ENCODE measurements at regions not wholly inside any gene's neighbourhood (a gene's known extent, or its start where the extent isn't known, plus 50 kb on each side); places are given as distances from the start of the nearest gene placed in this dataset.

DNA sequence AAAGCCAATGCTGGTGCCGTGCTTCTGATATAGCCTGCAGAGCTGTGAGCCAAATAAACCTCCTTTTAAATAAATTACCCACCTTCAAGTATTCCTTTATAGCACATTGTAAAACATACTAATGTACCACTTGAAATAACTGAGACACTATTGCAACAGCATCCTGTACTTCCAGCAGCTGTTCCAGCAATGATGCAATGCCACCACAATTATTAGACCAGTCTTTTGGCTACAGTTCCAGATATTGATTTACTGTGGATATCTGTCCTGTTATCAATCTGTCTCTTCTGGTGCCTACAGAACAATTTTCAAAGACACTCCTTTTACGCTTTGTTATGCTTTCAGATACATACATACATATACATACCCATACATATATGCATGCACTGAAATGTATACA lies 567.9 kb downstream of the TAF11L14 start:
- in situ Hi-C loops (cut with MboI; ENCODE audit: low sequenced_read_pairs) = no loop called here

DNA sequence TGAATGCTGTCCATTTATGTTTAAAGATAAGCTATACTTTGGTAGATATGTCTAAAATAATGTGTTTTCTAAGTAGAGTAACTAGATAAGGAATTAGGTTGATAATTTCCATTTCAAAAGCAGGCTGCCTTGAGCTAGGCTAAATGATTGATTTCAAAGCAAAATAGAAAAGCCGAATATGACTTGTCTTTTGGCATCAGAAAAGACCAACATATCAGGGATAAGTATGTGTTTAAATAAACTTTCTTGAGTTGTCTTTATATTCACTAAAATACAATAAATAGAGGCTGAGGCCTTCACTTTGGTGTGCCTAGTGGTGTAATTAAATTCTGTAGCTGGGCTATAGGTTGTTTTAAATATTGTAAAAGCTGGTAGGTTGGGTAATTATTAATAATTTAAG lies 569.0 kb downstream of the TAF11L14 start:
- in situ Hi-C loops (cut with MboI; ENCODE audit: low sequenced_read_pairs) = no loop called here

DNA sequence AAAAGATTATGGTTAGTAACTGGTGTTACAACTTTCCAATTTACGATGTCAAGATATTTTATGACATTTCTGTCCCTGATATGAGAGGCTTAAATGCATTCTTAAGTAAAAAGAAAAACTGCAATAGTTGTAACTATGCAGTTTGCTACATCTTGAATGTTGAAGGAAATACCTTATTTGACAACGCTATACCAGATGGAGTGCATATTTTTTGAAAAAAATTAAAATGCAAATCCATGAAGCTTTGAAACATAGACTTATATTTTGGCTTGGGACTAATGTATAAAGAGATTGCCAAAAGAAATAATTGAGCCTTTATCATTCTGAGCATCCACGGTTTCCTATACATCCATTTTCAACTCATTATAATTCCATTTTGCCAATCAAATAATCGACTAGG lies 579.4 kb downstream of the TAF11L14 start:
- in situ Hi-C loops (cut with MboI; ENCODE audit: low sequenced_read_pairs) = no loop called here

DNA sequence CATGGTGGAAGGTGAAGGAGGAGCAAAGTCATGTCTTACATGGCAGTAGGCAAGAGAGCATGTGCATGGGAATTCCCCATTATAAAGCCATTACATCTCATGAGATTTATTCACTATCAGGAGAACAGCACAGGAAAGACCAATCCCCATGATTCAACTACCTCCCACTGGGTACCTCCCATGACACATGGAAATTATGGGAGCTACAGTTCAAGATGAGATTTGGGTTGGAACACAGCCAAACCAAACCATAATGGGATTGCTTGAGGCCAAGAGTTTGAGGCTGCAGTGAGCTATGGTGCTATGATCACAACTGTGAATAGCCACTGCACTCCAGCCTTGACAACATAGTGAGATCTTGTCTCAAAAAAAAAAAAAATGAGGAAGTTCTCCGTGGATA lies 581.8 kb downstream of the TAF11L14 start:
- in situ Hi-C loops (cut with MboI; ENCODE audit: low sequenced_read_pairs) = no loop called here

GRCh38 chr5:18216729-18217128 lies 582.5 kb downstream of the TAF11L14 start:
- in situ Hi-C loops (cut with MboI; ENCODE audit: low sequenced_read_pairs) = no loop called here

DNA sequence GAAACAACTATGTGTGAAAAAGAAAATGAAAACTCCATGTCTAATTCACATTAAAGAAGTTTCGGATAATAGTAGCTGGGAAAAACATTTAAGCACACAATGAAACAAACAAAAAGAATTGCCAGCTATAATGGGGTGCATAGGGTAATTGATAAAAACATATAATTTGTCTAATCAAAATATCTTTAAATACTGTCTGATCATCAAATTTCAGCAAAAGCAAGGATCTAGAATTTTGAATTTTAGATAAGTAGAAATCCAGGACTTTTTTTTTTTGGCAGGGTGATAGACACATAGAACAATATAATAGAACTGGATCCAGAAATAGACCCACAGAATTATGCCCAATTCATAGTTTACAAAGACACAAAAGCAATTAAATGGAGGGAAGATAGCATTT lies 585.0 kb downstream of the TAF11L14 start:
- in situ Hi-C loops (cut with MboI; ENCODE audit: low sequenced_read_pairs) = no loop called here

DNA sequence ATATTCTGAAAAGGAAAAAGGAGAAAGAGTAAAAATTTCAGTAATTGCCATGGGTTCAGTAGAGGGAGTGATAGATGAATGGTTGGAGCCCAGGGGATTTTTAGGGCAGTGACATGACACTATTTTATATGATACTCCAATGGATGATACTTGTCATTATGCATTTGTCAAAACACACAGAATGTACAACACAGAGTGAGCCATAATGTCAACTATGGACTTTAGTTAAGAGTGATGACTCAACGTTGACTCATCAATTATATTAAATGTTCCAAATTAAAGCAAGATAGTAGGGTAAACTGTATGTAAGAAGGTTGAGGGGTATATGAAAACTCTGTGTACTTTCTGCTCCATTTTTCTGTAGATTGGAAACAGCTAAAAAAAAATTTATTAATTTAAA lies 586.4 kb downstream of the TAF11L14 start:
- in situ Hi-C loops (cut with MboI; ENCODE audit: low sequenced_read_pairs) = no loop called here

DNA sequence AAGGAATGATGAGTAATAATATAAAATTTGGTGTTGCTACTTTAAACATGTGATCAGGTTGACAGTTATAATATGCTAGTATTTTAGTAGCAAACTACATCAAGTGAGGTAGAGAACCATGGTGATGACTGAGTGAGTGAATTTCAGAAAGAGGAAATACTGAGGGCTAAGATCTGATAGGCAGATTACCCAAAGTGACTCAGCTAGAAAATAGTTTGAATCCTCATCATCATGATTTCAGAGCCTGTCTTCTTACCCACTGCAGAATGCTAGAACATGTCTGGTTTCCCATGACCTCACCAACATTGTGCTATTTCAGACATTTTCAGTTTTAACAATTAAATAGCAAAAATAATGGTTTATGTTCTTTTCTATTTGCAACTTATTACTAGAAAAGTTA lies 602.1 kb downstream of the TAF11L14 start:
- in situ Hi-C loops (cut with MboI; ENCODE audit: low sequenced_read_pairs) = no loop called here

GRCh38 chr5:18238321-18238720 lies 604.1 kb downstream of the TAF11L14 start:
- in situ Hi-C loops (cut with MboI; ENCODE audit: low sequenced_read_pairs) = no loop called here

DNA sequence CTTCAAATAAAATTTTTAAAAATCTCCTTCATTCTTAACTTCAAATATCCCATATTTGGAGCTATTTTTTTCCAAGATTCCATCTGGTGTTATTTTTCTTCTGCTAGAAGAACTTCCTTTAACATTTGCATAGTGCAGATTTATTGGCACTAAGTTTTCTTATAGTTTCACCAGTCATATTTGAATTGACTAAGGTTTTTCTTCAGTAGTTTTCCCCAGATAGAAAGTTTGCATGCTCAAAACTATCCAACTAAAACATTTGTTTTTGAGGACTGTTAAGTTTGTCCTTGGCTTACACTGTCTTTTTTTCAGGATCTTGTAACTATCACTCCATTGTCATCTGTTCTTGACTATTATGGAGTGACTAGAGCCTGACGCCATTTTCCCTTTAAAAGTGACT lies 606.7 kb downstream of the TAF11L14 start:
- in situ Hi-C loops (cut with MboI; ENCODE audit: low sequenced_read_pairs) = no loop called here

DNA sequence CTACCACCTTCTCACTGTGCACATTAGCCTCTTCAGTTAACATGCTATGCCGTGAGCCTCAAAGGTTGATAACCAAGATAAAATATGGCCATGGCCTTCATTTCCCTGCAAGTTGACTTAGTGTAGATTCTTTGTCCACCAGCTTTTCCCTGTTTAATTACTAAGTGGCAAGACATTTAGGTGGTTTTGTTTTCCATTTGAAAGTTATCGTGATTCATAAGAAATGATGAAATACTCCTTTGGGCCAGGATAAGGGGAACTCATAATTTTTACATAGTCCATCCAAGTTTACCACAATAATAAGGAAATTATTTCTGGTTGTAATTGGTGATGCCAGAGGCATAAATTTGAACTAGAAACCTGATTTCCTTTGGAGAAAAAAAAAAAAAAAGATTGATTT lies 609.6 kb downstream of the TAF11L14 start:
- in situ Hi-C loops (cut with MboI; ENCODE audit: low sequenced_read_pairs) = no loop called here

DNA sequence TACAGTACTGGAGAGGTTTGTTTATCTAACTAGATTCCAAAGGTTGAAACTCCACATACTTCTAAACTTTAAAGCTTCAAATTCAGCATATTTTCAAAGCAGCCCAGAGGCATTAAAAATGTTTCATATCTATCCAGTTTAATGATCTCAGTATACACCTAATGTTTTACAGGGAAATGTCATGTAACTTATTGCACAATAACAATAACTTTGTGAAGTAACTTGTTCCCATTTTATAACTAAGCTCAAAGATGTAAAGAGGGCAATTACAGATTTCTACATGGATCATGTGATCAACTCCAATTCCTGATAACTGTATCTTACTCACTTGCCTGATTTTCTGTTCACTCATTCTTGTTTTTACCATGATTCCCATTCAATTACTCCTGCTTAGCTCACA lies 610.0 kb downstream of the TAF11L14 start:
- in situ Hi-C loops (cut with MboI; ENCODE audit: low sequenced_read_pairs) = no loop called here

DNA sequence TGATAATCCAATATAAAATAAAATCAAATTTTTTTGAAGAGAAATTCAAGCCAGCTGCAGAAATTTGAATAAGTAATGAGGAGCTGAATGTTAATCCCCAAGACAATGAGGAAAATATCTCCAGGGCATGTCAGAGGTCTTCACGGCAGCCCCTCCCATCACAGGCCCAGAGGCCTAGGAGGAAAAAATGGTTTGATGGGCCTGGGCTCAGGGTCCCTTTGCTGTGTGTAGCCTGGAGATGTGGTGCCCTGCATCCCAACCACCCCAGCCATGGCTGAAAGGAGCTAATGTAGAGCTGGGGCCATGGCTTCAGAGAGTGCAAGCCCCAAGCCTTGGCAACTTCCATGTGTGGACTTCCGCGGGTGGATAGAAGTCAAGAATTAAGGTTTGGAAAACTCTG lies 618.3 kb downstream of the TAF11L14 start:
- in situ Hi-C loops (cut with MboI; ENCODE audit: low sequenced_read_pairs) = no loop called here

DNA sequence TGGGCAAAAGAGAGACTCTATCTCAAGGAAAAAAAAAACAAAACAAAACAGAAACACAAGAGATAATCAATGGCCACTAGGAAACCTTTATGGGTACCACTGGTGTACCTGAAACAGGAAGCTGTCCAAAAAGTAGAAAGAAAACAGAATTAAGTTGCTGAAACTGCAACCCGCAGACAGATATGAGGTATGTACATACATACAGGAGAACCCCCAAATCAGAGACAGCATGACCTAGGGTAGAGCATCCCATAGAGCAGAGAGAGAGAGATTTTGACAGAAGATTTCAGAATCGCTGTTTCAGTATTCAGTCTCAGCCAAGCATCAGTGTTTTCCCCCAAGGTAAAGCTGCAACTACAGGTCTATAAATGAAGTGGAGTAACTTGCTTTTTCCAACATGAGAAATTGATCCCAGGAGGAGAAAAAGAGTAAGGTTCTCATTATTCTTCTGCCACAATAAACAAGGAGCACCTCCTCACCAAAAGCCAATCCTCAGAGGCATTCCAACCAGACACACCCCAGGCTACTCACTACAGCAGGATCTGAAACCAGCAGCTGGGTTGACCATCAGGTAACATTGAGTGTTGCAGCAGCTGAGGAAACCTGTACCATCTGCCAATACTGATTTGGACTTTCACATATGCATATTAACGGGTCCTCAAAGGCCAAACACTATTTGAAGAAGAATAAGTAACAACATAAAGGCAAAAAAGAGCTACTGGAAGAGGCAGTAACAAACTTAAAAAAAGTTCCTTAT lies 630.0 kb downstream of the TAF11L14 start:
- in situ Hi-C loops (cut with MboI; ENCODE audit: low sequenced_read_pairs) = no loop called here

DNA sequence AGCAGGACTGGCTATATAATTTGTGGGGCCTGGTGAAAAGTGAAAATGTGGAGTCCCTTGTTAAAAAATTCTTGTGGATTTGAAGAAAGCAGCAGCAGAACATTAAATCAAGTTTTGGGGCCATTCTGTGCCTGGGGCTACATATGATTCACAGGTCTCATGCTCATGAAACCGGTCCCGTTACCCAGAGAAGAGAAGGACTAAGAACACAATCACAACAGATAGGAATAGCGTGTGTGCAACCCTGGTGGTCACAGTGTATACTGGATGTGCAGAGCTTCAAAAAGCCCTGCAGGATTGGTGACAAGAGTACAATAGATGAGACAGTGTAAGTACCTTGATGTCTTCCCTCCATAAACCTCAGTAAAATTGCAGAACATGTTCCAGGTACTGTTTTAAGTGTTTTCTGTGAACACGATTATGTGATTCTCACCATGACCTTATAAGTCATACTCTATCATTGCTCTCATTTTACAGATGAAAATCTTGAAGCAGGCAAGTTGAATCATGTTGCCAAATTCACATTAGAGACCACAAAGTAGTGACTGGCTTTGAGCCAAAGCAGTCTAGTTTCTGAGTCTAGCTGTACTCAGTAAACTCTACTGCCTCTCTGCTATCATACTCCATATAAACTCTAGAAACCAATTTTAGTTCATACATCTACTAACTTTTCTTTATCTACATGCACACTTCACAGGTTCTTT lies 636.5 kb downstream of the TAF11L14 start:
- in situ Hi-C loops (cut with MboI; ENCODE audit: low sequenced_read_pairs) = no loop called here

GRCh38 chr5:18276939-18277338 lies 642.7 kb downstream of the TAF11L14 start:
- in situ Hi-C loops (cut with MboI; ENCODE audit: low sequenced_read_pairs) = loop anchor here (25.0 kb wide), 1 partner anchor 1065 kb away; the partner anchor contains the start of gene BASP1

- in situ Hi-C loops (cut with MboI; ENCODE audit: low sequenced_read_pairs) = loop anchor here (25.0 kb wide), 1 partner anchor 1070 kb away; the partner anchor contains the start of gene BASP1
These were observed 647.8 kb downstream of the TAF11L14 start for GRCh38 chr5:18281947-18282581.

DNA sequence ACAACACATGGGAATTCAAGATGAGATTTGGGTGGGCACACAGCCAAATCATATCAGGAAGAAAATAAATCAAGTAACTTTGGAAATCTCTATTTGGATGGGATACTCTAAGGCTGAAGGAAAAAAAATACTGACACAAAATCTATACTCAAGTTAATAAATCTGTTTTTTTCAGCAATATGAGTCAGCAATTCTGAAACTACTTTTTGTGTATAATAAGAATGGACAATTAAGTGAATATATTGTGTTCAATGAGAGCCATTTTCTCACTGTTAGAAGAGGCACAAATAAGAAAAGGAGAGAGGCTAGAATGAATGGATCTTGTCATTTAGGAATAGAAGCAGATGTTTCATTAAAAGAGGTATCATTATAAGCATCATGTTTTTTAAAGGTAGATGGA lies 651.0 kb downstream of the TAF11L14 start:
- in situ Hi-C loops (cut with MboI; ENCODE audit: low sequenced_read_pairs) = loop anchor here (25.0 kb wide), 1 partner anchor 1073 kb away; the partner anchor contains the start of gene BASP1

DNA sequence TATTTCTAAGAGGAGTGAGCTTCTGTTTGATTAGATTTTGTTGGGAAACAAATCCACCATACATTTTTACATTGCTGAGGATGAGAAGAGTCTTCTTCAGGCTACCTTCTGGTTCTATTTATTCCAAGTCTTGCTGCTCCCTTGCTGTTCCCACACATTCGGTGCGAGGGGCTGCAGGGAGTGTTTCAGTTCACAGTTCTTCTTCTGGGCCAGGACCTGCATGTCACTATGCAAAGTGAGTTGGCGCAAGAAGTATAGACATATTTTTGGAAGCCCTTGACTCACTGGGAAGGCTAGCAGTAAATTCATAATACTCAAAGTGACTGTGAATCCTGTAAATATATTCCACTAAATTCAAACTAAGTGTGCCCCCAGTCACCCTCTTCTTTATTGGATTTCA lies 657.9 kb downstream of the TAF11L14 start:
- in situ Hi-C loops (cut with MboI; ENCODE audit: low sequenced_read_pairs) = loop anchor here (25.0 kb wide), 1 partner anchor 1080 kb away; the partner anchor contains the start of gene BASP1

GRCh38 chr5:18295696-18296095 lies 661.4 kb downstream of the TAF11L14 start:
- in situ Hi-C loops (cut with MboI; ENCODE audit: low sequenced_read_pairs) = loop anchor here (25.0 kb wide), 1 partner anchor 1083 kb away; the partner anchor contains the start of gene BASP1

GRCh38 chr5:18299166-18299565 lies 664.9 kb downstream of the TAF11L14 start:
- in situ Hi-C loops (cut with MboI; ENCODE audit: low sequenced_read_pairs) = loop anchor here (25.0 kb wide), 1 partner anchor 1087 kb away; the partner anchor contains the start of gene BASP1
